ENCODE measurements at regions not wholly inside any gene's neighbourhood (a gene's known extent, or its start where the extent isn't known, plus 50 kb on each side); places are given as distances from the start of the nearest gene placed in this dataset.

DNA sequence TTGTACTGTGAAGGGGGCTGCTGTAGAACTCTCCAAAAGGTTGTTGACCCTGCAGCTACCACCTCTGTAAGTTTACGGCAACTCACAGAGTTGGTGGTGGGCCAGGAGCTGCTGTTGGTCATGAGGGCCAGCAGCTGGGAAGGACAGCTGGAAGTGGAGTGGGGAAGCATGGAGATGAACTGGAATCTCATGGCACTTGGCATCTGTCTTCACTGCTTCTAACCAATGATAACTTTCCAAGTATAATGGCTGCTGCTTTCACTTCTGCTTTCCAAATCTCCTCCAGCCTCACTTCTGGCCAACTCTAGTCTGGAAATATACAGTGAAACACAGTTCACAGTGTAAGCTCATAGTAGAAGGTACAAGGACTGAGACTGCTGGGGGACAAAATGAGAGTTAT is 126.5 kb upstream of the INTU start:
- TF ChIP-seq, protein P1, sequence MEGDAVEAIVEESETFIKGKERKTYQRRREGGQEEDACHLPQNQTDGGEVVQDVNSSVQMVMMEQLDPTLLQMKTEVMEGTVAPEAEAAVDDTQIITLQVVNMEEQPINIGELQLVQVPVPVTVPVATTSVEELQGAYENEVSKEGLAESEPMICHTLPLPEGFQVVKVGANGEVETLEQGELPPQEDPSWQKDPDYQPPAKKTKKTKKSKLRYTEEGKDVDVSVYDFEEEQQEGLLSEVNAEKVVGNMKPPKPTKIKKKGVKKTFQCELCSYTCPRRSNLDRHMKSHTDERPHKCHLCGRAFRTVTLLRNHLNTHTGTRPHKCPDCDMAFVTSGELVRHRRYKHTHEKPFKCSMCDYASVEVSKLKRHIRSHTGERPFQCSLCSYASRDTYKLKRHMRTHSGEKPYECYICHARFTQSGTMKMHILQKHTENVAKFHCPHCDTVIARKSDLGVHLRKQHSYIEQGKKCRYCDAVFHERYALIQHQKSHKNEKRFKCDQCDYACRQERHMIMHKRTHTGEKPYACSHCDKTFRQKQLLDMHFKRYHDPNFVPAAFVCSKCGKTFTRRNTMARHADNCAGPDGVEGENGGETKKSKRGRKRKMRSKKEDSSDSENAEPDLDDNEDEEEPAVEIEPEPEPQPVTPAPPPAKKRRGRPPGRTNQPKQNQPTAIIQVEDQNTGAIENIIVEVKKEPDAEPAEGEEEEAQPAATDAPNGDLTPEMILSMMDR (IDR thresholded peaks at IDR 0.05): no peak
- no peak for TF ChIP-seq POLR2A (IDR thresholded peaks at IDR 0.05)

Data from Peyer's patch (tissue), 4 donors.